ENCODE measurements at regions not wholly inside any gene's neighbourhood (a gene's known extent, or its start where the extent isn't known, plus 50 kb on each side); places are given as distances from the start of the nearest gene placed in this dataset.

DNA sequence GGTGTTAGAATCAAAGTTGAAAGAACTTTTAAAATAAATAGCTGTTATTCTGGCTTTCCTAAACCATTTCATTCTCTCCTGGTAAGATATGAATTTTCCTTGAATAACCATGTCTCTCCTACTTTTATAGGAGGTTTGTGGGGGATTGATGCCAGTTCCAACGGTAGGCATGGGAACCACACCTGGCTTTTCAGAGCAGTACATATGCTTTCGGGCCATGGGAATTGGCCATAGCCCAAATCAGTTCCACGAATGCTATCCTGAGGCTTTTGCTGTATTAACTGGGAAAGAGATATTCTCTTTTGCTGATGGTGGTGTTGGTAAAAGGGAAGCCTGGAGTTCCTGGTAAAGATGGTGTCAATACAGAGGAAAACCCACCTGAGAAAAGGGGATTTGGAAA, 396.2 kb upstream of the ZNF385D start:
- TF ChIP-seq POU2F2 (IDR thresholded peaks at IDR 0.05; ENCODE audit: low read depth, low read length) (no peak), SPI1 (IDR thresholded peaks at IDR 0.05; ENCODE audit: low read depth, low read length) (no peak), TAF1 (IDR thresholded peaks at IDR 0.05; ENCODE audit: low read depth, low read length) (no peak), POLR2AphosphoS5 (IDR thresholded peaks at IDR 0.05; ENCODE audit: low read depth, low read length) (no peak), PAX5 (IDR thresholded peaks at IDR 0.05; ENCODE audit: insufficient read depth, low read length, severe bottlenecking) (no peak), POLR2A (IDR thresholded peaks at IDR 0.05; ENCODE audit: low read depth, low read length) (no peak)
- no peak for FAIRE-seq

DNA sequence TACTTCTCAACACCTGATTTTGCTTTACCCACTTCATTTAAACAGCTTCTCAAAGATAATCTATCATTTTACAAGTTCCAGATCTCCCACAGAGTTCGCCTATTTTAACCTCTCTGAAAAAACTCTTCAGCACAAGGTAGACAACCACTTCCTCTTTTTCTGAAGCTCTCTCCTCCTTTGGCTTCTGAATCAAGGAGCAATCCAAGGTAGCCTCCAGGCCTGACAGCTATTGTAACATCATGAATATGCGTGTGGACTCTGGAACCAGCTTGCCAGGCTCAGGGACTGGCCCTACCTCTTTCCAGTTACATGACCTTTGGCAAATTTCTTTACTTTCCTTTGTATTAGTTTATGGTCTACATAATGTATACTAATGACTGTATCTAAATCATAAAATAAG, 405.9 kb upstream of the ZNF385D start:
- no peak for DNase-seq (ENCODE audit: insufficient read length, low spot score)
- no peak for FAIRE-seq
- TF ChIP-seq POLR2A (IDR thresholded peaks at IDR 0.05; ENCODE audit: low read depth, low read length) (no peak), SPI1 (IDR thresholded peaks at IDR 0.05; ENCODE audit: low read depth, low read length) (peak; percentile 92)

More for the DNA sequence above, 396.2 kb upstream of the ZNF385D start:
- no peak for DNase-seq (ENCODE audit: insufficient read length, low spot score)

GRCh38 chr3:22157848-22158247, 406.8 kb upstream of the ZNF385D start:
- TF ChIP-seq POLR2AphosphoS5 (IDR thresholded peaks at IDR 0.05; ENCODE audit: low read depth, low read length): no peak
- TF ChIP-seq POU2F2 (IDR thresholded peaks at IDR 0.05; ENCODE audit: low read depth, low read length): no peak
- no peak for TF ChIP-seq PAX5 (IDR thresholded peaks at IDR 0.05; ENCODE audit: insufficient read depth, low read length, severe bottlenecking)
- TF ChIP-seq TAF1 (IDR thresholded peaks at IDR 0.05; ENCODE audit: low read depth, low read length): no peak
- no peak for TF ChIP-seq POLR2A (IDR thresholded peaks at IDR 0.05; ENCODE audit: low read depth, low read length)
- no peak for TF ChIP-seq SPI1 (IDR thresholded peaks at IDR 0.05; ENCODE audit: low read depth, low read length)
- DNase-seq (ENCODE audit: insufficient read length, low spot score) (no peak), FAIRE-seq (no peak)

DNA sequence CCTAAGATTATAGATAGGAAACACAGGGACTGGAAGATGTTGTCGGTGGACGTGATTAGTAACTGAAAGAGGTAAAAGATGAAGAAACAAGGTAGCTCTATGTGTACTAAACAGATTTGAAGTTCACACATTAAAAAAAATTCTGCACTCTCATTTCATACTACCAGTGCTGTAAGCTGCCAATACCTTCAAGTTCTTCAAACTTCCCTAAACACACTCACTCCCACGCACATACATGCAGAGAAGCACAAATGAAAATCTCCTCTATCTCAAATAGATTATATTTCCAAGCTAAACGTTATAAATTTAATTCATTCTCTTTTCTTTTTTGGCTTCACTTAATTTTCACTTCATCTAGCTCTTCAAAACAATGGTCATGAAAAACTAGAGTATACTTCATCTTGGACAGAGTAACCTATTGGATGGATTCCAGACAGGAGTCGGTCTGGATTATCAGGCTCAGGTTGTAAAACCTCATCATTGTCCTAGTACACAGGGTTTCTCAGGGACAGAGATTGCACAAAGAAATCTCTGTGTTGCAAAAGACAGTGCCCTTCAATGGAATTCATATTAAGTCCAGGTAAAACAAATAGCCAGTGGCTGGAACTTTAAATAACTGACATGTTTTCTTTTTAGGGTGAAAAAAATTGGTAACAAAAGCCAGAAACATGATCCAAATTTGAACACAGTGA, 408.1 kb upstream of the ZNF385D start:
- FAIRE-seq (no peak), DNase-seq (ENCODE audit: insufficient read length, low spot score) (no peak)
- TF ChIP-seq TAF1 (IDR thresholded peaks at IDR 0.05; ENCODE audit: low read depth, low read length): no peak
- no peak for TF ChIP-seq POLR2A (IDR thresholded peaks at IDR 0.05; ENCODE audit: low read depth, low read length)
- no peak for TF ChIP-seq POU2F2 (IDR thresholded peaks at IDR 0.05; ENCODE audit: low read depth, low read length)
- no peak for TF ChIP-seq SPI1 (IDR thresholded peaks at IDR 0.05; ENCODE audit: low read depth, low read length)
- no peak for TF ChIP-seq PAX5 (IDR thresholded peaks at IDR 0.05; ENCODE audit: insufficient read depth, low read length, severe bottlenecking)
- TF ChIP-seq POLR2AphosphoS5 (IDR thresholded peaks at IDR 0.05; ENCODE audit: low read depth, low read length): no peak

GRCh38 chr3:22161315-22161714, 410.3 kb upstream of the ZNF385D start:
- TF ChIP-seq POLR2AphosphoS5 (IDR thresholded peaks at IDR 0.05; ENCODE audit: low read depth, low read length): no peak
- TF ChIP-seq POU2F2 (IDR thresholded peaks at IDR 0.05; ENCODE audit: low read depth, low read length): no peak
- TF ChIP-seq PAX5 (IDR thresholded peaks at IDR 0.05; ENCODE audit: insufficient read depth, low read length, severe bottlenecking): no peak
- no peak for TF ChIP-seq TAF1 (IDR thresholded peaks at IDR 0.05; ENCODE audit: low read depth, low read length)
- TF ChIP-seq SPI1 (IDR thresholded peaks at IDR 0.05; ENCODE audit: low read depth, low read length): no peak
- TF ChIP-seq POLR2A (IDR thresholded peaks at IDR 0.05; ENCODE audit: low read depth, low read length): no peak
- DNase-seq (ENCODE audit: insufficient read length, low spot score) (no peak), FAIRE-seq (no peak)

DNA sequence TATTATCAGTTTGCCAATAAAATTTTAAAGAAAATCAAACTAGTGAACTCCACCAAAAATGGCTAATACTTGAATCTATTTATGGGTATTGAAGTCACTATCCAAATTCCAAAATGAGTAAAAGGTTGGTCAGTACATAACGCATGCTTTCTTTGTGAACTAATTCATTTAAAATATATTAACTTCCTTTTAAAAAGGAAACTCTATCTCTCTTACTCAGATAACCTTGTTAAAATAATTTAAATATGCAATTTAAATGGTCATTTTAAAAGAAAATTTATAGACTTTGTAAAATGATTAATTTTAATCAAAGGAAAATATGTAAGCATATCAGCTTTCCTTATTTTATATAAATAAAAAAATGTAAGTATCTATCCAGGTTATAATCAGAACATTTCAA, 419.4 kb upstream of the ZNF385D start:
- TF ChIP-seq POU2F2 (IDR thresholded peaks at IDR 0.05; ENCODE audit: low read depth, low read length) (no peak), PAX5 (IDR thresholded peaks at IDR 0.05; ENCODE audit: insufficient read depth, low read length, severe bottlenecking) (no peak), POLR2AphosphoS5 (IDR thresholded peaks at IDR 0.05; ENCODE audit: low read depth, low read length) (no peak)
- DNase-seq (ENCODE audit: insufficient read length, low spot score) (no peak), FAIRE-seq (no peak)

GRCh38 chr3:22172964-22173363, 422.0 kb upstream of the ZNF385D start:
- TF ChIP-seq PAX5 (IDR thresholded peaks at IDR 0.05; ENCODE audit: insufficient read depth, low read length, severe bottlenecking) (no peak), POU2F2 (IDR thresholded peaks at IDR 0.05; ENCODE audit: low read depth, low read length) (no peak), SPI1 (IDR thresholded peaks at IDR 0.05; ENCODE audit: low read depth, low read length) (no peak), POLR2A (IDR thresholded peaks at IDR 0.05; ENCODE audit: low read depth, low read length) (no peak), POLR2AphosphoS5 (IDR thresholded peaks at IDR 0.05; ENCODE audit: low read depth, low read length) (no peak), TAF1 (IDR thresholded peaks at IDR 0.05; ENCODE audit: low read depth, low read length) (no peak)
- DNase-seq (ENCODE audit: insufficient read length, low spot score) (no peak), FAIRE-seq (no peak)

GRCh38 chr3:22175947-22176346, 424.9 kb upstream of the ZNF385D start:
- TF ChIP-seq PAX5 (IDR thresholded peaks at IDR 0.05; ENCODE audit: insufficient read depth, low read length, severe bottlenecking) (no peak), POLR2AphosphoS5 (IDR thresholded peaks at IDR 0.05; ENCODE audit: low read depth, low read length) (no peak), SPI1 (IDR thresholded peaks at IDR 0.05; ENCODE audit: low read depth, low read length) (no peak), POLR2A (IDR thresholded peaks at IDR 0.05; ENCODE audit: low read depth, low read length) (no peak), POU2F2 (IDR thresholded peaks at IDR 0.05; ENCODE audit: low read depth, low read length) (no peak), TAF1 (IDR thresholded peaks at IDR 0.05; ENCODE audit: low read depth, low read length) (no peak)
- no peak for DNase-seq (ENCODE audit: insufficient read length, low spot score)
- FAIRE-seq: no peak

- TF ChIP-seq POU2F2 (IDR thresholded peaks at IDR 0.05; ENCODE audit: low read depth, low read length): no peak
- TF ChIP-seq POLR2AphosphoS5 (IDR thresholded peaks at IDR 0.05; ENCODE audit: low read depth, low read length): no peak
- TF ChIP-seq TAF1 (IDR thresholded peaks at IDR 0.05; ENCODE audit: low read depth, low read length): no peak
- TF ChIP-seq POLR2A (IDR thresholded peaks at IDR 0.05; ENCODE audit: low read depth, low read length): no peak
- no peak for TF ChIP-seq PAX5 (IDR thresholded peaks at IDR 0.05; ENCODE audit: insufficient read depth, low read length, severe bottlenecking)
- no peak for TF ChIP-seq SPI1 (IDR thresholded peaks at IDR 0.05; ENCODE audit: low read depth, low read length)
- FAIRE-seq: no peak
- no peak for DNase-seq (ENCODE audit: insufficient read length, low spot score)
Observed at GRCh38 chr3:22176911-22177310, 425.9 kb upstream of the ZNF385D start.

GRCh38 chr3:22189616-22190015, 438.6 kb upstream of the ZNF385D start:
- TF ChIP-seq PAX5 (IDR thresholded peaks at IDR 0.05; ENCODE audit: insufficient read depth, low read length, severe bottlenecking): no peak
- no peak for TF ChIP-seq SPI1 (IDR thresholded peaks at IDR 0.05; ENCODE audit: low read depth, low read length)
- no peak for TF ChIP-seq POLR2A (IDR thresholded peaks at IDR 0.05; ENCODE audit: low read depth, low read length)
- TF ChIP-seq POLR2AphosphoS5 (IDR thresholded peaks at IDR 0.05; ENCODE audit: low read depth, low read length): no peak
- no peak for TF ChIP-seq POU2F2 (IDR thresholded peaks at IDR 0.05; ENCODE audit: low read depth, low read length)
- no peak for TF ChIP-seq TAF1 (IDR thresholded peaks at IDR 0.05; ENCODE audit: low read depth, low read length)
- no peak for DNase-seq (ENCODE audit: insufficient read length, low spot score)
- FAIRE-seq: no peak

Data from GM12891 (cell line).